Mucosa of descending colon (tissue), 3 donors: ENCODE measurements at regions not wholly inside any gene's neighbourhood (a gene's known extent, or its start where the extent isn't known, plus 50 kb on each side); places are given as distances from the start of the nearest gene placed in this dataset.

Source experiments
- ATAC-seq: fragments of 200-7000 bp; cut with Tn5 transposase; one replicate; pipeline ENCODE4 v1.9.1; 2020; ENCODE audit warnings: mild to moderate bottlenecking, moderate library complexity
- DNase-seq, 3 donors: peaks; one replicate each; pipeline ENCODE4 v3.0.0-alpha.2; 2020
- H3K36me3 ChIP-seq: fragments of 200-600 bp; one replicate; pipeline ENCODE4 v1.8.0; 2021; ENCODE audit warnings: low read depth, mild to moderate bottlenecking
- H3K4me1 ChIP-seq: fragments of 200-600 bp; one replicate; pipeline ENCODE4 v1.8.0; 2021; ENCODE audit warnings: low read depth, mild to moderate bottlenecking
- H3K4me3 ChIP-seq: fragments of 200-600 bp; one replicate; pipeline ENCODE4 v1.8.0; 2021; ENCODE audit warnings: mild to moderate bottlenecking
- H3K9me3 ChIP-seq: fragments of 200-600 bp; one replicate; pipeline ENCODE4 v1.8.0; 2021; ENCODE audit warnings: mild to moderate bottlenecking
- CTCF ChIP-seq: fragments of 200-600 bp; IDR thresholded peaks from one replicate; pipeline ENCODE4 v1.8.0; 2022; ENCODE audit warnings: antibody characterized with exemption, mild to moderate bottlenecking
- intact Hi-C, 2 donors: fragments of 100-400 bp; cut with DNase I in 1 of 2; cut with micrococcal nuclease in 1 of 2; formaldehyde crosslinking; loops; one replicate each; pipeline versions ENCODE4 v1.11.0 to v1.11.1; 2022; cut with DNase I, micrococcal nuclease
- donor health status: DM: no; HTN: no; CAD: no; lungs with moderate emphysema.
- donor health status: DM: no; HTN: no; CAD: no.
- donor health status: DM: no; HTN: yes; CAD: no.

GRCh38 chr22:47423861-47424820 lies 661.7 kb downstream of the TBC1D22A start:
- intact Hi-C loops, result no loop called here
- TF ChIP-seq CTCF, result no peak
- DNase-seq, result no peak
- Histone ChIP-seq H3K36me3 (no peaks in the 10 kb centered on the region), H3K4me3 (no peak overlapping the region), H3K4me1 (no peaks in the 10 kb centered on the region), H3K9me3 (no peaks in the 10 kb centered on the region)
- no peak for ATAC-seq

GRCh38 chr22:47423266-47423665 lies 660.8 kb downstream of the TBC1D22A start:
- DNase-seq (no peak), ATAC-seq (no peak)
- Histone ChIP-seq H3K4me3 (no peak overlapping the region), H3K4me1 (no peaks in the 10 kb centered on the region), H3K36me3 (no peaks in the 10 kb centered on the region), H3K9me3 (no peaks in the 10 kb centered on the region)
- no peak for TF ChIP-seq CTCF
- intact Hi-C loops, result no loop called here

- Histone ChIP-seq H3K4me1 (no peaks in the 10 kb centered on the region), H3K9me3 (no peaks in the 10 kb centered on the region), H3K4me3 (no peak overlapping the region), H3K36me3 (no peaks in the 10 kb centered on the region)
- TF ChIP-seq CTCF, result no peak
- ATAC-seq (no peak), DNase-seq (no peak)
- intact Hi-C loops, result no loop called here
These were observed 660.3 kb downstream of the TBC1D22A start for GRCh38 chr22:47422736-47423135.

- no peak overlapping the region for H3K4me3 ChIP-seq
- ATAC-seq (no peak), DNase-seq (no peak)
- intact Hi-C loops, result no loop called here
- TF ChIP-seq CTCF, result no peak
- no peaks in the 10 kb centered on the region for H3K4me1 ChIP-seq
- H3K9me3 ChIP-seq, result no peaks in the 10 kb centered on the region
- no peaks in the 10 kb centered on the region for H3K36me3 ChIP-seq
These were observed 659.4 kb downstream of the TBC1D22A start for GRCh38 chr22:47421846-47422245.

- intact Hi-C loops, result no loop called here
- H3K36me3 ChIP-seq, result no peaks in the 10 kb centered on the region
- no peak for DNase-seq
- no peak overlapping the region for H3K4me3 ChIP-seq
- H3K9me3 ChIP-seq, result no peaks in the 10 kb centered on the region
- no peak for ATAC-seq
- H3K4me1 ChIP-seq, result no peaks in the 10 kb centered on the region
- no peak for TF ChIP-seq CTCF
These were observed 657.8 kb downstream of the TBC1D22A start for GRCh38 chr22:47420211-47420610.
